HG03469 (cell line): ENCODE measurements at regions not wholly inside any gene's neighbourhood (a gene's known extent, or its start where the extent isn't known, plus 50 kb on each side); places are given as distances from the start of the nearest gene placed in this dataset.

ENCODE experiments used
- ATAC-seq: cut with Tn5 transposase; IDR thresholded peaks from one replicate; pipeline ENCODE4 v1.9.1; 2021; ENCODE audit warnings: mild to moderate bottlenecking, moderate library complexity, moderate number of reproducible peaks; ENCODE audit not compliant: unreplicated experiment

GRCh38 chr15:81498294-81498693 lies 124.3 kb upstream of the TMC3 start:
- no peak for ATAC-seq

GRCh38 chr15:81497238-81497637 lies 123.2 kb upstream of the TMC3 start:
- ATAC-seq: no peak

DNA sequence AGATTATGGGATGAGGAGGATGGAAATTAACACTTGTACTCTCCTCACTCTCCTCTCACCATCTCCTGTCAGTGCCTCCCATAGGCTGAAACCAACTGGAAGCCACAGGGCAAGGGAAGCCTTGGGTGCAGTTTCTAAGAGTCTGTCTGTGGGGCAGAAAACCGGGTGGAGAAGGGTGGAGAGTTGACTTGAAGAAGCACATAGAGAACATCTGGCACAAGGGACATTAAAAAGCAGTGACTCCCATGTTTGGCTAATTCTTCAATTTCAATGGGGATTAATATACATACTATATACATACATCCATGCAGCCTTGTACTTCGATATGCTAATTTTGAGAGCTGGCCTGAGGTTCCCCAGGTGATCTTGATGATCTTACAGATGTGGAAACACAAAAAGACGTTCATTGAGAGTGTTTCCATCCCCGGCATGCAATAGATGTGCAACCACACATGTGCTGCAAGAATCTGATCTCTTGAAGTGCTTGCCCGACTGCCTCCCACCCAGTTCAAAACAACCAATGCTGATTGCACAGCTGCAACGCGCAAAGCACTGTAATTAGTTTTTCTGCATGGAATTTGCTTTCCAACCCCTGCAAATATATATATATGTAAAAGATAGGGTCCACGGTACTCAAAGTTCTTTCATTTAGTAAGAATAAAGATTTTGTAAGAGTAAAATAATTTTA lies 121.9 kb upstream of the TMC3 start:
- ATAC-seq: no peak

- ATAC-seq: no peak
Observed at GRCh38 chr15:81492969-81493645, 119.1 kb upstream of the TMC3 start.

DNA sequence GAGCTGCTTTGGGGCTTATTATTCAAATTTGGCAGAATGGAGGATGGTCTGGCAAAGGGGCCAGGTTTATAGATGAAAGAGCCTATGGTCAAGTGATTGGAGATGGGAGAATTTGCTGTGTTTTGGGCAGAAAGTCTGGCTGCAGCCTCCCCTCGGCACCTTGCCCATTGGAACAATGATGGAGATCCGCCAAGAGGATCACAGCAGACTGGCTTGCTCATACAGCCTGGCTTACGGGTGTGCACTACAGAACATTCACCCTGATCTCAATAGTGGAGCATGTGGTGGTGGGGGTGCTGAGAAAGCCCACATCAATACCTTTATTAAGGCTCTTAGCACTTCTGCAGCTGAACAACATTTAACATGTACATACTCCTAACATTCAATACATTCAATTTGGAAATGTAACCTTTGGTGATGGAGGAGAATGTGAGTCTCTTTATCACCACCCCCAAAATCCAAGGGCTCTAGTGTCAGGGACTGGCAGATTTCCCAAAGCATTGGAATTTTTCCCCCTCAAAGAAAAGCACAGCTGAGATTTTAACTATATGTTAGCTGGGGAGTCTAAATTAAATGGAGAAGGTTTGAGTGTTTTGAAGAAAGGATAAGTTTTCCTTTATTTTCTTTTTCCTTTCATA lies 118.4 kb upstream of the TMC3 start:
- no peak for ATAC-seq

GRCh38 chr15:81491414-81492096 lies 117.5 kb upstream of the TMC3 start:
- no peak for ATAC-seq

DNA sequence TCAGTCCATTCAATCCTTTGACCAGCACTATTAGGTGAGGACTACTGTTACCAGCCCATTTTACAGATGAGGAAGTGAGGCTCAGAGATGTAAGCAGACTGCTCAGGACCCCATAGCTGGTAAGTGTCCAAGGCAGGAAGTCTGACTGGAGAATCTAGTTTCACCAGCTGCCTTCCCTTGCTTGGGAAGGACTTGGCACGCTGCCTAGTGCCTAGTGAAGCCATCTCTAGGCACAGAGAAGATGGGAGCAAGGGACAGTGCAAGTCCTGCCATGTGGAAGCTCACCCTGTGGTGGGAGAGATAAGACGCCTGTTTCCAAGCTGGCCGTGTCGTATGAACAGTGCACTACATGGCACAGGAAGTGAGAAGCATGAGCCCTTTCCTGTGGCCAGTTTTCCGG lies 111.8 kb upstream of the TMC3 start:
- ATAC-seq: no peak

GRCh38 chr15:81484086-81484955 lies 110.3 kb upstream of the TMC3 start:
- ATAC-seq: no peak

- ATAC-seq: no peak
Observed at GRCh38 chr15:81483496-81483895, 109.5 kb upstream of the TMC3 start.

GRCh38 chr15:81481346-81481745 lies 107.3 kb upstream of the TMC3 start:
- ATAC-seq: no peak

- no peak for ATAC-seq
Observed at GRCh38 chr15:81480645-81481053, 106.6 kb upstream of the TMC3 start.

- ATAC-seq: no peak
Observed at GRCh38 chr15:81478354-81478753, 104.3 kb upstream of the TMC3 start.

DNA sequence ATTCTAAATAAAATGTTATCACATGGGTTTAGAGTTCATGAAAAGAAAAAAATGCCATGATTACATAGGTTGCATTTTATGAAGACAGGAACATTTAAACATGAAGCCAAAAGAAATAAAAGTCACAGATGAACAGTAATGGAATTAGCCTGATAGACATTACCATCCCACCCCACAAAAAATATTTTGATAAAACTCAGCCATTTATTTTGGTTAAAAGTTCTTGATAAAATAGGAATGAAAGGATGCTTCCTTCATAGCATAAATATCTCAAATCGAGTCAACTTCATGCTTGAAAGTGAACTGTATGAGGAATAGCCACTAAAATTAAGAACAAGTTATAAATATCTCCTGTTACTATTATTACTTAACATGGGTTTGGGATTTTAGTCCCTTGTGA lies 101.9 kb upstream of the TMC3 start:
- no peak for ATAC-seq

GRCh38 chr15:81475471-81475870 lies 101.5 kb upstream of the TMC3 start:
- ATAC-seq: no peak

GRCh38 chr15:81473946-81474345 lies 99.9 kb upstream of the TMC3 start:
- no peak for ATAC-seq

- no peak for ATAC-seq
Observed at GRCh38 chr15:81473177-81473576, 99.2 kb upstream of the TMC3 start.

DNA sequence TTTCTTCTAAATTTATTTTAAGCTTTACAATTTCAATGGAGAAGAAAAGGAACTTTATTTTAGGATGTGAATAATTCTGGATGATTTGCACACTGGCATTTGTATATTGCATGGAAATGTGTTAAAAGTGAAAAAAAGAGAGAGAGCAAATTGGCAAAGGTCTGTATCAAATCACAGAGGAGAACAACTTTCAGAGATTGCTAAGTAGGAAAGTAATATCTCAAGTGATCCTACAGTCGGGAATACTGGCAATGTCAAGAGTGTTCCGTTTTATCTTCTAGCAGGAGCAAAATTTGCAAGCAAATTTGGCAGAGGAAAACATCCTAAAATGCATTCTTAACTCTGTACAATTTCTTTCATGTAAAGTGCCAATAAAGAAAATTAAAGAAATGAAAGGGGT lies 97.1 kb upstream of the TMC3 start:
- ATAC-seq: no peak

DNA sequence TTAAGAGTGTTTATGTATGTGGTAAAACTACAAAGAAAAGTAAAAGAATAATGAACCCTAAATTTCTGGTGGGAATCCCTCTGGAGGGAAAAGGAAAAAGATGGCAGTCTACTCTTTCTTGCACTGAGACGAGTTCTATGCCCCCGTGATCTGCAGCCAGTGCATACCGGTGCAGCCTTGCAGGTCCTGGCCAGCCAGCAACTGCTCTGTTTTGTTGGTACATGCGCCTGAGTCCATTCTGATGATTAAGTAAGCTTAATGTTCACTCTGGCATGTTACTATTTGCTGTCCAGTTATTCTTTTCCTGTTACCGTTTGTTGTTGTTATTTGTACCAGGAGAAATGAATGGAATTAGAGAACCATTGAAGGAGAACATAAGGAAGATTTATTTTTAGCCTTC lies 95.1 kb upstream of the TMC3 start:
- ATAC-seq: no peak

- ATAC-seq: no peak
Observed at GRCh38 chr15:81466741-81467140, 92.7 kb upstream of the TMC3 start.

- ATAC-seq: no peak
Observed at GRCh38 chr15:81454024-81454423, 80.0 kb upstream of the TMC3 start.

- no peak for ATAC-seq
Observed at GRCh38 chr15:81450721-81451120, 76.7 kb upstream of the TMC3 start.
